ENCODE measurements at regions not wholly inside any gene's neighbourhood (a gene's known extent, or its start where the extent isn't known, plus 50 kb on each side); places are given as distances from the start of the nearest gene placed in this dataset.

- TF ChIP-seq GATA3 (IDR thresholded peaks at IDR 0.05; ENCODE audit: low read depth, low read length), result no peak
- no peak for TF ChIP-seq GATA2 (IDR thresholded peaks at IDR 0.05; ENCODE audit: low read depth, low read length)
Observed at GRCh38 chr4:33104273-33104672, 2384.1 kb downstream of the PCDH7 start.

Measured in SH-SY5Y (cell line).